ENCODE measurements at regions not wholly inside any gene's neighbourhood (a gene's known extent, or its start where the extent isn't known, plus 50 kb on each side); places are given as distances from the start of the nearest gene placed in this dataset.

GRCh38 chr2:173753441-173753840, 211.7 kb downstream of the SP3 start:
- Histone ChIP-seq H3K27me3 (ENCODE audit: control insufficient read depth, insufficient read depth, low read length, poor library complexity, severe bottlenecking) (no peaks in the 10 kb centered on the region), H3K9me3 (ENCODE audit: control insufficient read depth, low read length) (no peaks in the 10 kb centered on the region), H3K9ac (ENCODE audit: extremely low read depth, low read length, poor library complexity, severe bottlenecking) (no peak overlapping the region), H3K4me1 (ENCODE audit: control insufficient read depth, insufficient read depth, low read length) (no peaks in the 10 kb centered on the region), H3K27ac (ENCODE audit: low read depth, low read length) (no peak overlapping the region), H3K36me3 (ENCODE audit: control insufficient read depth, insufficient read depth, low read length) (no peaks in the 10 kb centered on the region), H3K4me3 (ENCODE audit: low read length) (no peak overlapping the region)
- Mint-ChIP-seq H3K27ac (no peak overlapping the region), H3K4me3 (no peak overlapping the region), H3K4me1 (peaks cover 19% of the 10 kb centered on the region), H3K9me3 (no peaks in the 10 kb centered on the region), H3K36me3 (ENCODE audit: low read depth) (no peaks in the 10 kb centered on the region), H3K27me3 (ENCODE audit: insufficient read depth) (no peaks in the 10 kb centered on the region)
- no peak for TF ChIP-seq CTCF (conservative IDR thresholded peaks at IDR 0.05)
- 90 to 93% methylated on average over 4 to 5 of the region's 5 CpGs for WGBS, 2 experiments (ENCODE audit: insufficient coverage in 1 of 2, insufficient read length in 1 of 2)
- DNase-seq = no peak

GRCh38 chr2:173754165-173754564, 211.0 kb downstream of the SP3 start:
- peaks cover 22% of the 10 kb centered on the region for H3K4me1 Mint-ChIP-seq

GRCh38 chr2:173754837-173755236, 210.3 kb downstream of the SP3 start:
- H3K36me3 Mint-ChIP-seq (ENCODE audit: low read depth) = no peaks in the 10 kb centered on the region
- no peak overlapping the region for H3K27ac Mint-ChIP-seq
- no peak overlapping the region for H3K4me3 Mint-ChIP-seq

More at GRCh38 chr2:173754165-173754564, 211.0 kb downstream of the SP3 start:
- H3K4me1 ChIP-seq (ENCODE audit: control insufficient read depth, insufficient read depth, low read length) = no peaks in the 10 kb centered on the region
- no peak overlapping the region for H3K4me3 ChIP-seq (ENCODE audit: low read length)
- no peak overlapping the region for H3K4me3 Mint-ChIP-seq
- no peak for DNase-seq
- WGBS, 2 experiments (ENCODE audit: insufficient coverage in 1 of 2, insufficient read length in 1 of 2) = 85 to 86% methylated on average over 4 of the region's 4 CpGs
- no peak overlapping the region for H3K27ac ChIP-seq (ENCODE audit: low read depth, low read length)
- H3K36me3 Mint-ChIP-seq (ENCODE audit: low read depth) = no peaks in the 10 kb centered on the region
- H3K27ac Mint-ChIP-seq = no peak overlapping the region
- no peak for TF ChIP-seq CTCF (conservative IDR thresholded peaks at IDR 0.05)
- H3K9me3 Mint-ChIP-seq = no peaks in the 10 kb centered on the region
- no peaks in the 10 kb centered on the region for H3K27me3 Mint-ChIP-seq (ENCODE audit: insufficient read depth)
- H3K9me3 ChIP-seq (ENCODE audit: control insufficient read depth, low read length) = no peaks in the 10 kb centered on the region
- H3K9ac ChIP-seq (ENCODE audit: extremely low read depth, low read length, poor library complexity, severe bottlenecking) = no peak overlapping the region
- H3K36me3 ChIP-seq (ENCODE audit: control insufficient read depth, insufficient read depth, low read length) = no peaks in the 10 kb centered on the region
- no peaks in the 10 kb centered on the region for H3K27me3 ChIP-seq (ENCODE audit: control insufficient read depth, insufficient read depth, low read length, poor library complexity, severe bottlenecking)

More at GRCh38 chr2:173754837-173755236, 210.3 kb downstream of the SP3 start:
- no peaks in the 10 kb centered on the region for H3K4me1 ChIP-seq (ENCODE audit: control insufficient read depth, insufficient read depth, low read length)
- Mint-ChIP-seq H3K4me1 (peaks cover 19% of the 10 kb centered on the region), H3K27me3 (ENCODE audit: insufficient read depth) (no peaks in the 10 kb centered on the region), H3K9me3 (no peaks in the 10 kb centered on the region)
- DNase-seq = no peak
- 88 to 90% methylated on average over 3 of the region's 3 CpGs for WGBS, 2 experiments (ENCODE audit: insufficient coverage in 1 of 2, insufficient read length in 1 of 2)
- no peaks in the 10 kb centered on the region for H3K9me3 ChIP-seq (ENCODE audit: control insufficient read depth, low read length)
- no peak overlapping the region for H3K9ac ChIP-seq (ENCODE audit: extremely low read depth, low read length, poor library complexity, severe bottlenecking)
- H3K27me3 ChIP-seq (ENCODE audit: control insufficient read depth, insufficient read depth, low read length, poor library complexity, severe bottlenecking) = no peaks in the 10 kb centered on the region
- H3K36me3 ChIP-seq (ENCODE audit: control insufficient read depth, insufficient read depth, low read length) = no peaks in the 10 kb centered on the region
- no peak for TF ChIP-seq CTCF (conservative IDR thresholded peaks at IDR 0.05)
- H3K4me3 ChIP-seq (ENCODE audit: low read length) = no peak overlapping the region
- no peak overlapping the region for H3K27ac ChIP-seq (ENCODE audit: low read depth, low read length)
